ENCODE measurements at regions not wholly inside any gene's neighbourhood (a gene's known extent, or its start where the extent isn't known, plus 50 kb on each side); places are given as distances from the start of the nearest gene placed in this dataset.

- no peaks in the 10 kb centered on the region for H3K9me3 ChIP-seq
- no peaks in the 10 kb centered on the region for H3K27me3 ChIP-seq
- no peak overlapping the region for H3K27ac ChIP-seq
- TF ChIP-seq CTCF (IDR thresholded peaks at IDR 0.05): no peak
- intact Hi-C loops (cut with DNase I): no loop called here
- peaks cover 0 to 5% of the 10 kb centered on the region in 2 donors for H3K4me1 ChIP-seq
- H3K36me3 ChIP-seq: no peaks in the 10 kb centered on the region
- no peak overlapping the region for H3K4me3 ChIP-seq
- DNase-seq (ENCODE audit: low spot score in 2 of 2): no peak
Observed at GRCh38 chr5:53321721-53322120, 158.7 kb upstream of the FST start.

- no peak overlapping the region for H3K4me3 ChIP-seq
- no peaks in the 10 kb centered on the region for H3K36me3 ChIP-seq
- H3K27ac ChIP-seq: no peak overlapping the region
- peaks cover 0 to 7% of the 10 kb centered on the region in 2 donors for H3K4me1 ChIP-seq
- intact Hi-C loops (cut with DNase I): no loop called here
- no peak for TF ChIP-seq CTCF (IDR thresholded peaks at IDR 0.05)
- no peak for DNase-seq (ENCODE audit: low spot score in 2 of 2)
- H3K9me3 ChIP-seq: no peaks in the 10 kb centered on the region
- no peaks in the 10 kb centered on the region for H3K27me3 ChIP-seq
Observed at GRCh38 chr5:53322257-53322656, 158.2 kb upstream of the FST start.

- Histone ChIP-seq H3K9me3 (no peaks in the 10 kb centered on the region), H3K4me3 (no peak overlapping the region), H3K4me1 (peaks cover 0 to 7% of the 10 kb centered on the region in 2 donors), H3K27me3 (no peaks in the 10 kb centered on the region), H3K27ac (no peak overlapping the region), H3K36me3 (no peaks in the 10 kb centered on the region)
- TF ChIP-seq CTCF (IDR thresholded peaks at IDR 0.05): no peak
- no peak for DNase-seq (ENCODE audit: low spot score in 2 of 2)
- intact Hi-C loops (cut with DNase I): no loop called here
Observed at GRCh38 chr5:53323511-53323910, 156.9 kb upstream of the FST start.

GRCh38 chr5:53323943-53324642 lies 156.3 kb upstream of the FST start:
- no peak for DNase-seq (ENCODE audit: low spot score in 2 of 2)
- Histone ChIP-seq H3K36me3 (no peaks in the 10 kb centered on the region), H3K9me3 (no peaks in the 10 kb centered on the region), H3K4me3 (no peak overlapping the region), H3K4me1 (peaks cover 0 to 7% of the 10 kb centered on the region in 2 donors), H3K27ac (no peak overlapping the region), H3K27me3 (no peaks in the 10 kb centered on the region)
- no peak for TF ChIP-seq CTCF (IDR thresholded peaks at IDR 0.05)
- intact Hi-C loops (cut with DNase I): no loop called here

- Histone ChIP-seq H3K4me1 (peaks cover 0 to 7% of the 10 kb centered on the region in 2 donors), H3K27ac (peak overlapping the region in 1 of 2 donors; percentile 29), H3K9me3 (no peaks in the 10 kb centered on the region), H3K4me3 (peak overlapping the region in 1 of 2 donors; percentile 1), H3K27me3 (no peaks in the 10 kb centered on the region), H3K36me3 (no peaks in the 10 kb centered on the region)
- peak in 1 of 2 donors; percentile 63 for DNase-seq (ENCODE audit: low spot score in 2 of 2)
- TF ChIP-seq CTCF (IDR thresholded peaks at IDR 0.05): no peak
- intact Hi-C loops (cut with DNase I): no loop called here
Observed at GRCh38 chr5:53326424-53327153, 153.8 kb upstream of the FST start.
